B cell (primary cell): ENCODE measurements at regions not wholly inside any gene's neighbourhood (a gene's known extent, or its start where the extent isn't known, plus 50 kb on each side); places are given as distances from the start of the nearest gene placed in this dataset.

Experiments
- EZH2 ChIP-seq: IDR thresholded peaks from 2 replicates; pipeline ENCODE4 v1.6.1; 2012; ENCODE audit warnings: borderline replicate concordance, low read depth, mild to moderate bottlenecking, moderate library complexity, low read length; ENCODE audit not compliant: insufficient read depth, poor library complexity, severe bottlenecking
- TF ChIP-seq, protein P1 (sequence below): fragments of 200-600 bp; IDR thresholded peaks from one replicate; pipeline ENCODE4 v1.8.0; 2022; ENCODE audit warnings: antibody characterized with exemption, mild to moderate bottlenecking

DNA sequence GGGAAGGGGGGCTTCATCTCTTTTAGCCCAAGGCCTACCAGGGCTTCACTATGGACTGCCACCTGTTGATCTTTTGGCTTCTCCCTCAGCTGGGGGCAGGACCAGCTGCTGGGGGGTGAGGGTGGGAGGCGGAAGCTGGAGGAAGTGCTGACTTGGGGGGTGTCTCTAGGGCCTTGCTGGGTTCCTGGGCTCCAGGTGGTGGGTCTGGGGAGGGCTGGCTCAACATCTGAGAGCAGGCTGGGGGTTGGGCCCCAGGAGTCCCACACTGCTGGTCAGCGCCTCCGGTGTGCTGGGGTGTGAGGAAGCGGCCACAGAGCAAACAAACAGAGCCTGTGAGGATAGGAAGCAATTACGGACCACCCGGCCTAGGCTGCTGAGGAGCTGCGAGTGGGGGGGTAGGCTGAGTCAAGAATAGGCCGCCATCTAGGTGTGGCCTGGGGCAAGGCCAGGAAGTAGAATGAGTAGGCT lies 85.7 kb downstream of the EFNB1 start:
- TF ChIP-seq, protein P1, sequence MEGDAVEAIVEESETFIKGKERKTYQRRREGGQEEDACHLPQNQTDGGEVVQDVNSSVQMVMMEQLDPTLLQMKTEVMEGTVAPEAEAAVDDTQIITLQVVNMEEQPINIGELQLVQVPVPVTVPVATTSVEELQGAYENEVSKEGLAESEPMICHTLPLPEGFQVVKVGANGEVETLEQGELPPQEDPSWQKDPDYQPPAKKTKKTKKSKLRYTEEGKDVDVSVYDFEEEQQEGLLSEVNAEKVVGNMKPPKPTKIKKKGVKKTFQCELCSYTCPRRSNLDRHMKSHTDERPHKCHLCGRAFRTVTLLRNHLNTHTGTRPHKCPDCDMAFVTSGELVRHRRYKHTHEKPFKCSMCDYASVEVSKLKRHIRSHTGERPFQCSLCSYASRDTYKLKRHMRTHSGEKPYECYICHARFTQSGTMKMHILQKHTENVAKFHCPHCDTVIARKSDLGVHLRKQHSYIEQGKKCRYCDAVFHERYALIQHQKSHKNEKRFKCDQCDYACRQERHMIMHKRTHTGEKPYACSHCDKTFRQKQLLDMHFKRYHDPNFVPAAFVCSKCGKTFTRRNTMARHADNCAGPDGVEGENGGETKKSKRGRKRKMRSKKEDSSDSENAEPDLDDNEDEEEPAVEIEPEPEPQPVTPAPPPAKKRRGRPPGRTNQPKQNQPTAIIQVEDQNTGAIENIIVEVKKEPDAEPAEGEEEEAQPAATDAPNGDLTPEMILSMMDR, result no peak
- no peak for TF ChIP-seq EZH2
